Spleen (tissue), 7 donors: ENCODE measurements at regions not wholly inside any gene's neighbourhood (a gene's known extent, or its start where the extent isn't known, plus 50 kb on each side); places are given as distances from the start of the nearest gene placed in this dataset.

Experiments
- CTCF ChIP-seq, 11 experiments: fragments of 200-600 bp in 7 of 11; fragments of 450-650 bp in 4 of 11; sonication (generic) in 4 of 11; IDR thresholded peaks in 8 of 11; conservative IDR thresholded peaks in 3 of 11; 1 replicate in 7 of 11; 2 replicates in 4 of 11; pipeline versions ENCODE4 v1.4.0 to v1.8.0; 2016 to 2021; ENCODE audit warnings: antibody characterized with exemption in 11 of 11, inconsistent platforms in 4 of 11, mild to moderate bottlenecking in 1 of 11
- POLR2A ChIP-seq, 3 donors: fragments of 450-650 bp; IDR thresholded peaks; one replicate each; pipeline ENCODE4 v1.5.1; 2017; ENCODE audit warnings: antibody characterized with exemption in 3 of 3, mild to moderate bottlenecking in 1 of 3
- POLR2AphosphoS5 ChIP-seq, 3 donors: sonication (generic); formaldehyde crosslinking; IDR thresholded peaks; one replicate each; pipeline ENCODE4 v1.5.1; 2017; ENCODE audit warnings: antibody characterized with exemption in 3 of 3
- donor health status: DM: no; HTN: no; CAD: no; lungs with moderate emphysema.
- donor health status: DM: no; HTN: no; CAD: no.
- donor health status: DM: no; HTN: no; CAD: no.

DNA sequence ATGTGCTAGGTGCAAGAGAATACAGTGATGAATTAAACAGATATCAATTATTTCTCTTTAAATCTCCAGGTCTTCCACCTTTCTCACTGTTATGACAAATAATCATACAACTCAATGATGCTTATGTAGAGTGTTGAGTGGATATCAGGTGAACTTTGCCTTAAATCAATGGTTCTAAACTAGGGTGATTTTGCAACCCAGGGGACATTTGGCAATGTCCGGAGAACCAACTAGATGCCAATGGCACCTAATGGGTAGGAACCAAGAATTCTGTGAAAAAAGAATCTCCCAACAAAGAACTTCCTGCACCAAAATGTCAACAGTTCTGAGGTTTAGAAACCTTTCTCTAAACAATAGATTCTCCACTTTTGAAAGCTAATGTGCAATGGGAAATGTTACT, 52.0 kb upstream of the GDNF start:
- TF ChIP-seq POLR2A (IDR thresholded peaks at IDR 0.05) (no peak), CTCF (IDR thresholded peaks at IDR 0.05 in 8 of 11, conservative IDR thresholded peaks at IDR 0.05 in 3 of 11) (no peak), POLR2AphosphoS5 (IDR thresholded peaks at IDR 0.05) (no peak)
